Adrenal gland (tissue), 9 donors: ENCODE measurements at regions not wholly inside any gene's neighbourhood (a gene's known extent, or its start where the extent isn't known, plus 50 kb on each side); places are given as distances from the start of the nearest gene placed in this dataset.

Experiments
- DNase-seq, 7 donors: peaks; one replicate each; pipeline ENCODE4 v3.0.0-alpha.2; 2019 to 2020
- H3K27ac ChIP-seq, 5 donors: fragments of 200-600 bp; sonication (generic) in 4 of 5; 1 replicate in 3 of 5; 2 replicates in 2 of 5; pipeline versions ENCODE4 v1.5.1 to v1.8.0; 2016 to 2020; ENCODE audit warnings: mild to moderate bottlenecking in 1 of 5
- H3K27me3 ChIP-seq: fragments of 200-600 bp; 2 replicates; pipeline ENCODE4 v1.8.0; 2021
- H3K36me3 ChIP-seq, 2 donors: fragments of 200-600 bp; replicated peaks in 1 of 2; 1 replicate in 1 of 2; 2 replicates in 1 of 2; pipeline versions ENCODE4 v1.5.1 to v1.8.0; 2018 to 2022
- H3K4me1 ChIP-seq, 2 donors: fragments of 200-600 bp; replicated peaks in 1 of 2; 1 replicate in 1 of 2; 2 replicates in 1 of 2; pipeline versions ENCODE4 v1.5.1 to v1.8.0; 2018 to 2021
- H3K4me3 ChIP-seq, 4 donors: fragments of 200-600 bp; sonication (generic) in 3 of 4; one replicate each; pipeline ENCODE4 v1.5.1; 2016 to 2018
- H3K9me3 ChIP-seq, 3 donors: fragments of 200-600 bp; sonication (generic) in 1 of 3; replicated peaks in 1 of 3; 1 replicate in 2 of 3; 2 replicates in 1 of 3; pipeline versions ENCODE4 v1.5.1 to v1.8.0; 2016 to 2021
- POLR2A ChIP-seq, 2 donors: fragments of 450-650 bp; IDR thresholded peaks; one replicate each; pipeline ENCODE4 v1.6.1; 2017; ENCODE audit warnings: antibody characterized with exemption in 2 of 2, mild to moderate bottlenecking in 2 of 2, moderate library complexity in 1 of 2
- WGBS, 4 donors: extraction: QIAGEN DNeasy Blood & Tissue Kit in 2 of 4; methylation state at CpG; one replicate each; pipeline versions ENCODE4 v1.1.5 to v1.1.7; 2013 to 2017; 5-methylcytosine and 5-hydroxymethylcytosine counted together
- intact Hi-C, 2 donors: fragments of 100-400 bp; cut with DNase I; formaldehyde crosslinking; loops; one replicate each; pipeline versions ENCODE4 v1.14.1 to v1.15.0; 2022 to 2023
- TF ChIP-seq, protein P1 (sequence below), 6 experiments: fragments of 450-650 bp in 4 of 6; fragments of 200-600 bp in 2 of 6; sonication (generic) in 1 of 6; IDR thresholded peaks; 1 replicate in 5 of 6; 2 replicates in 1 of 6; pipeline versions ENCODE4 v1.5.1 to v1.8.0; 2016 to 2021; ENCODE audit warnings: antibody characterized with exemption in 6 of 6, mild to moderate bottlenecking in 2 of 6, moderate library complexity in 1 of 6
- donor health status: healthy with polysubstance abuse.
- donor health status: Bipolar disorder and iron deficiency.
- donor health status: DM: yes; HTN: yes; CAD: no.
- donor health status: DM: no; HTN: no; CAD: no.
- donor health status: DM: no; HTN: no; CAD: no.

GRCh38 chr6:26264547-26264946, 100.5 kb upstream of the BTN3A2 start:
- no peak for TF ChIP-seq POLR2A (IDR thresholded peaks at IDR 0.05)
- TF ChIP-seq, protein P1, sequence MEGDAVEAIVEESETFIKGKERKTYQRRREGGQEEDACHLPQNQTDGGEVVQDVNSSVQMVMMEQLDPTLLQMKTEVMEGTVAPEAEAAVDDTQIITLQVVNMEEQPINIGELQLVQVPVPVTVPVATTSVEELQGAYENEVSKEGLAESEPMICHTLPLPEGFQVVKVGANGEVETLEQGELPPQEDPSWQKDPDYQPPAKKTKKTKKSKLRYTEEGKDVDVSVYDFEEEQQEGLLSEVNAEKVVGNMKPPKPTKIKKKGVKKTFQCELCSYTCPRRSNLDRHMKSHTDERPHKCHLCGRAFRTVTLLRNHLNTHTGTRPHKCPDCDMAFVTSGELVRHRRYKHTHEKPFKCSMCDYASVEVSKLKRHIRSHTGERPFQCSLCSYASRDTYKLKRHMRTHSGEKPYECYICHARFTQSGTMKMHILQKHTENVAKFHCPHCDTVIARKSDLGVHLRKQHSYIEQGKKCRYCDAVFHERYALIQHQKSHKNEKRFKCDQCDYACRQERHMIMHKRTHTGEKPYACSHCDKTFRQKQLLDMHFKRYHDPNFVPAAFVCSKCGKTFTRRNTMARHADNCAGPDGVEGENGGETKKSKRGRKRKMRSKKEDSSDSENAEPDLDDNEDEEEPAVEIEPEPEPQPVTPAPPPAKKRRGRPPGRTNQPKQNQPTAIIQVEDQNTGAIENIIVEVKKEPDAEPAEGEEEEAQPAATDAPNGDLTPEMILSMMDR (IDR thresholded peaks at IDR 0.05), result no peak
- 86 to 100% (median 94%) methylated on average over 1 of the region's 1 CpG for WGBS, 4 donors
- intact Hi-C loops, result no loop called here

GRCh38 chr6:26267083-26267589, 97.9 kb upstream of the BTN3A2 start:
- intact Hi-C loops, result no loop called here
- TF ChIP-seq, protein P1 (IDR thresholded peaks at IDR 0.05), result no peak
- TF ChIP-seq POLR2A (IDR thresholded peaks at IDR 0.05), result no peak
- H3K27me3 ChIP-seq, result no peaks in the 10 kb centered on the region

More at GRCh38 chr6:26264547-26264946, 100.5 kb upstream of the BTN3A2 start:
- no peaks in the 10 kb centered on the region for H3K4me1 ChIP-seq
- no peaks in the 10 kb centered on the region for H3K27me3 ChIP-seq
- H3K4me3 ChIP-seq, result no peak overlapping the region
- no peaks in the 10 kb centered on the region for H3K36me3 ChIP-seq
- no peaks in the 10 kb centered on the region for H3K9me3 ChIP-seq
- no peak overlapping the region for H3K27ac ChIP-seq
- no peak for DNase-seq

GRCh38 chr6:26268659-26269402, 96.2 kb upstream of the BTN3A2 start:
- DNase-seq, result no peak
- peaks cover 7 to 10% of the 10 kb centered on the region in 2 donors for H3K4me1 ChIP-seq
- TF ChIP-seq POLR2A (IDR thresholded peaks at IDR 0.05), result no peak
- TF ChIP-seq, protein P1 (IDR thresholded peaks at IDR 0.05), result no peak
- no peaks in the 10 kb centered on the region for H3K27me3 ChIP-seq
- H3K4me3 ChIP-seq, result no peak overlapping the region
- 80 to 86% (median 85%) methylated on average over 19 of the region's 19 CpGs for WGBS, 4 donors
- H3K9me3 ChIP-seq, result no peaks in the 10 kb centered on the region
- H3K27ac ChIP-seq, result no peak overlapping the region
- no peaks in the 10 kb centered on the region for H3K36me3 ChIP-seq
- intact Hi-C loops, result no loop called here

More at GRCh38 chr6:26267083-26267589, 97.9 kb upstream of the BTN3A2 start:
- DNase-seq, result no peak
- no peaks in the 10 kb centered on the region for H3K9me3 ChIP-seq
- no peak overlapping the region for H3K27ac ChIP-seq
- no peak overlapping the region for H3K4me3 ChIP-seq
- H3K36me3 ChIP-seq, result no peaks in the 10 kb centered on the region
- WGBS, 4 donors, result 92 to 98% (median 95%) methylated on average over 3 of the region's 3 CpGs
- peaks cover 6 to 7% of the 10 kb centered on the region in 2 donors for H3K4me1 ChIP-seq

GRCh38 chr6:26269531-26270485, 95.2 kb upstream of the BTN3A2 start:
- 40 to 47% (median 46%) methylated on average over 4 of the region's 4 CpGs for WGBS, 4 donors
- Histone ChIP-seq H3K9me3 (no peaks in the 10 kb centered on the region), H3K4me3 (no peak overlapping the region), H3K27ac (no peak overlapping the region), H3K27me3 (no peaks in the 10 kb centered on the region), H3K4me1 (peaks cover 7 to 10% of the 10 kb centered on the region in 2 donors), H3K36me3 (no peaks in the 10 kb centered on the region)
- DNase-seq, result no peak
- no peak for TF ChIP-seq POLR2A (IDR thresholded peaks at IDR 0.05)
- TF ChIP-seq, protein P1 (IDR thresholded peaks at IDR 0.05), result no peak
- intact Hi-C loops, result no loop called here
